H1 (cell line): ENCODE measurements at regions not wholly inside any gene's neighbourhood (a gene's known extent, or its start where the extent isn't known, plus 50 kb on each side); places are given as distances from the start of the nearest gene placed in this dataset.

ENCODE experiments used
- CTCF ChIA-PET: fragments of 300-600 bp; sonication (Branson Sonifier 250); formaldehyde crosslinking; loops from one replicate; lab custom pipeline; 2021; ENCODE audit not compliant: partially characterized antibody; lab: Charles Lee
- POLR2A ChIA-PET: fragments of 300-600 bp; sonication (Branson Sonifier 250); formaldehyde crosslinking; loops from one replicate; lab custom pipeline; 2021; ENCODE audit warnings: inconsistent platforms; ENCODE audit not compliant: partially characterized antibody; lab: Charles Lee
- DNase-seq, 2 experiments: peaks; one replicate each; pipeline versions ENCODE4 v3.0.0 to v3.0.0-alpha.2; 2010 to 2022; ENCODE audit warnings: low spot score in 2 of 2, low read depth in 1 of 2, mixed read lengths in 1 of 2
- FAIRE-seq: peaks from 2 replicates; lab custom pipeline; 2011; peaks lifted over from hg19 to GRCh38; lab: Jason Lieb, UNC
- H2AFZ ChIP-seq: 2 replicates; pipeline ENCODE4 v1.8.1; 2012; ENCODE audit warnings: low read length, inconsistent platforms
- H2AK5ac ChIP-seq: 2 replicates; pipeline ENCODE4 v1.6.1; 2013; ENCODE audit warnings: low read depth, low read length
- H2BK120ac ChIP-seq: replicated peaks from 2 replicates; pipeline ENCODE3; 2013; ENCODE audit warnings: low read depth, low read length, inconsistent platforms
- H2BK12ac ChIP-seq: 2 replicates; pipeline ENCODE4 v1.6.1; 2013; ENCODE audit warnings: low read depth, low read length
- H2BK15ac ChIP-seq: 2 replicates; pipeline ENCODE4 v1.6.1; 2013; ENCODE audit warnings: low read length
- H2BK20ac ChIP-seq: 2 replicates; pipeline ENCODE4 v1.6.1; 2013; ENCODE audit warnings: low read length
- H2BK5ac ChIP-seq: 2 replicates; pipeline ENCODE4 v1.6.1; 2013; ENCODE audit warnings: low read depth, low read length
- H3K14ac ChIP-seq: 2 replicates; pipeline ENCODE4 v1.6.1; 2013; ENCODE audit warnings: inconsistent platforms; ENCODE audit not compliant: insufficient read length
- H3K18ac ChIP-seq: 2 replicates; pipeline ENCODE4 v1.6.1; 2013; ENCODE audit warnings: low read length; ENCODE audit errors: extremely low read depth
- H3K23ac ChIP-seq: 2 replicates; pipeline ENCODE4 v1.6.1; 2013; ENCODE audit warnings: inconsistent platforms; ENCODE audit not compliant: insufficient read length
- H3K23me2 ChIP-seq: 2 replicates; pipeline ENCODE4 v1.6.1; 2013; ENCODE audit warnings: low read depth, low read length
- H3K27ac ChIP-seq: 2 replicates; pipeline ENCODE4 v1.6.1; 2011; ENCODE audit warnings: low read depth, low read length, inconsistent platforms
- H3K27me3 ChIP-seq, 4 experiments: replicated peaks in 1 of 4; 1 replicate in 1 of 4; 2 replicates in 3 of 4; pipeline versions ENCODE4 v1.6.1 to v1.8.1; 2011 to 2013; ENCODE audit warnings: low read length in 3 of 4, mild to moderate bottlenecking in 3 of 4, inconsistent platforms in 2 of 4, mixed read lengths in 2 of 4, moderate library complexity in 1 of 4; ENCODE audit not compliant: control insufficient read depth in 3 of 4, insufficient read depth in 3 of 4; ENCODE audit errors: extremely low read depth in 1 of 4
- H3K36me3 ChIP-seq, 4 experiments: 2 replicates each; pipeline versions ENCODE4 v1.6.1 to v1.8.1; 2011 to 2013; ENCODE audit warnings: mild to moderate bottlenecking in 4 of 4, low read length in 3 of 4, moderate library complexity in 2 of 4, control low read depth in 1 of 4, inconsistent platforms in 1 of 4; ENCODE audit not compliant: insufficient read depth in 4 of 4, control insufficient read depth in 2 of 4
- H3K4ac ChIP-seq: replicated peaks from 2 replicates; pipeline ENCODE3; 2013; ENCODE audit warnings: low read length, low read depth, mixed read lengths, inconsistent platforms; ENCODE audit not compliant: insufficient read length
- H3K4me1 ChIP-seq, 4 experiments: replicated peaks in 1 of 4; 1 replicate in 1 of 4; 2 replicates in 3 of 4; pipeline versions ENCODE4 v1.6.1 to v1.8.1; 2011 to 2013; ENCODE audit warnings: low read length in 3 of 4, inconsistent platforms in 2 of 4, mixed read lengths in 1 of 4; ENCODE audit not compliant: insufficient read depth in 4 of 4, control insufficient read depth in 3 of 4
- H3K4me2 ChIP-seq, 2 experiments: 2 replicates each; pipeline versions ENCODE4 v1.6.1 to v1.8.1; 2011 to 2013; ENCODE audit warnings: low read depth in 2 of 2, low read length in 2 of 2, control low read depth in 1 of 2, inconsistent platforms in 1 of 2, mild to moderate bottlenecking in 1 of 2; ENCODE audit not compliant: insufficient read depth in 1 of 2
- H3K4me3 ChIP-seq, 4 experiments: fragments of 200-600, 300-600 bp in 1 of 4; sonication (generic), shearing (Covaris generic), sonication (Bioruptor Twin) in 1 of 4; 2 replicates each; pipeline versions ENCODE4 v1.5.1 to v1.8.1; 2011 to 2016; ENCODE audit warnings: low read length in 4 of 4, low read depth in 3 of 4, control low read depth in 2 of 4, inconsistent platforms in 2 of 4, mild to moderate bottlenecking in 2 of 4, mixed read lengths in 1 of 4, moderate library complexity in 1 of 4; ENCODE audit not compliant: insufficient read depth in 2 of 4; ENCODE audit errors: extremely low read depth in 1 of 4
- H3K56ac ChIP-seq: replicated peaks from 2 replicates; pipeline ENCODE3; 2013; ENCODE audit warnings: low read depth, mild to moderate bottlenecking, mixed read lengths, low read length, inconsistent platforms; ENCODE audit not compliant: insufficient read length
- H3K79me1 ChIP-seq: 2 replicates; pipeline ENCODE4 v1.6.1; 2013; ENCODE audit warnings: low read depth, low read length, control low read depth
- H3K79me2 ChIP-seq, 2 experiments: 2 replicates each; pipeline versions ENCODE4 v1.6.1 to v1.8.1; 2012 to 2013; ENCODE audit warnings: low read length in 2 of 2, mild to moderate bottlenecking in 2 of 2, inconsistent platforms in 1 of 2; ENCODE audit not compliant: insufficient read depth in 2 of 2, control insufficient read depth in 1 of 2
- H3K9ac ChIP-seq, 4 experiments: replicated peaks in 1 of 4; 1 replicate in 1 of 4; 2 replicates in 3 of 4; pipeline versions ENCODE4 v1.6.1 to v1.8.1; 2011 to 2013; ENCODE audit warnings: low read depth in 3 of 4, low read length in 3 of 4, control low read depth in 2 of 4, mild to moderate bottlenecking in 2 of 4, moderate library complexity in 2 of 4, inconsistent platforms in 1 of 4; ENCODE audit errors: extremely low read depth in 1 of 4
- H3K9me3 ChIP-seq, 2 experiments: 2 replicates each; pipeline versions ENCODE4 v1.6.1 to v1.8.1; 2012 to 2013; ENCODE audit warnings: mild to moderate bottlenecking in 2 of 2, moderate library complexity in 2 of 2, control low read depth in 1 of 2, inconsistent platforms in 1 of 2, low read depth in 1 of 2, low read length in 1 of 2, mixed read lengths in 1 of 2; ENCODE audit not compliant: insufficient read depth in 2 of 2
- H4K20me1 ChIP-seq, 2 experiments: replicated peaks in 1 of 2; 2 replicates each; pipeline versions ENCODE3 to v1.8.1; 2011 to 2013; ENCODE audit warnings: inconsistent platforms in 2 of 2, low read length in 2 of 2, mild to moderate bottlenecking in 1 of 2; ENCODE audit not compliant: insufficient read depth in 2 of 2, control insufficient read depth in 1 of 2
- H4K5ac ChIP-seq: 2 replicates; pipeline ENCODE4 v1.6.1; 2013; ENCODE audit warnings: low read length, low read depth, mixed read lengths, inconsistent platforms; ENCODE audit not compliant: insufficient read length
- H4K8ac ChIP-seq: 2 replicates; pipeline ENCODE4 v1.8.0; 2013; ENCODE audit warnings: mild to moderate bottlenecking, moderate library complexity, low read length, inconsistent platforms; ENCODE audit not compliant: insufficient read depth; ENCODE audit errors: extremely low read depth
- H4K91ac ChIP-seq: replicated peaks from 2 replicates; pipeline ENCODE3; 2013; ENCODE audit warnings: low read length, mixed read lengths, inconsistent platforms; ENCODE audit not compliant: insufficient read length
- EGR1 ChIP-seq: IDR thresholded peaks from 2 replicates; pipeline ENCODE4 v1.6.1; 2011; ENCODE audit warnings: low read depth, low read length, borderline replicate concordance
- RBBP5 ChIP-seq: IDR thresholded peaks from 2 replicates; pipeline ENCODE4 v1.7.1; 2012; ENCODE audit warnings: low read depth, mild to moderate bottlenecking, inconsistent platforms, low read length, moderate library complexity, borderline replicate concordance
- SUZ12 ChIP-seq: fragments of 200-600 bp; sonication (generic); IDR thresholded peaks from 2 replicates; pipeline ENCODE4 v1.6.1; 2012; ENCODE audit warnings: mild to moderate bottlenecking, inconsistent platforms, low read length, moderate library complexity, mixed read lengths
- WGBS, 2 experiments: shearing (Covaris generic) in 1 of 2; methylation state at CpG; one replicate each; pipeline versions ENCODE4 v1.1.6 to v1.1.7; 2013 to 2015; ENCODE audit warnings: low lambda C conversion rate in 2 of 2, mixed read lengths in 2 of 2, inconsistent platforms in 1 of 2, low coverage in 1 of 2, missing lambda C conversion rate in 1 of 2; ENCODE audit not compliant: insufficient replicate concordance in 2 of 2, insufficient coverage in 1 of 2, insufficient read length in 1 of 2; ENCODE audit errors: extremely low coverage in 1 of 2, missing lambda C conversion rate in 1 of 2; 5-methylcytosine and 5-hydroxymethylcytosine counted together

DNA sequence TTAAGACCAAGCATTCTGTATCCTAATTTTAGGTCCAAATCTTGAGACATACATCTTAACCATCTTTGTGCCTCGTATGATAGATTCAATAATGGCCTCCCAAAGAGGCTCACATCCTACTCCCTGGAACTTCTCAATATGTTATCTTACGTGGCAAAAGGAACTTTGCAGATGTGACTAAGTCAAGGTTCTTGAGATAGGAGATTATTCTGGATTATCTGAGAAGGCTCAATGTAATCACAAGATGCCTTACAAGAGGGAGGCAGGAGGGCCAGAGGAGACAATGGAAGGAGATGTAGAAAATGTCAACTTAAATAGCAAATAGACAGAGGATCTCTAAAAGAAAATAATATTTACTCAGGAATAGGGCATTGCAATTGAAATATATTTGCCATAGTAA is 548.9 kb downstream of the MATN1 start:
- H3K4ac ChIP-seq = no peak overlapping the region
- no peak overlapping the region for H2BK5ac ChIP-seq
- TF ChIP-seq SUZ12 (no peak), RBBP5 (no peak), EGR1 (no peak)
- H3K36me3 ChIP-seq = no peaks in the 10 kb centered on the region; a peak in 1 of 8 replicates
- no peak overlapping the region for H3K18ac ChIP-seq
- H3K4me1 ChIP-seq = no peaks in the 10 kb centered on the region
- H3K27ac ChIP-seq = no peak overlapping the region
- no peaks in the 10 kb centered on the region for H3K79me2 ChIP-seq
- H4K8ac ChIP-seq = no peak overlapping the region
- H2BK120ac ChIP-seq = no peak overlapping the region
- no peaks in the 10 kb centered on the region for H3K9me3 ChIP-seq
- no peak overlapping the region for H2AFZ ChIP-seq
- H3K23ac ChIP-seq = no peak overlapping the region
- no peak overlapping the region for H2BK20ac ChIP-seq
- H4K5ac ChIP-seq = no peak overlapping the region
- FAIRE-seq (no peak), DNase-seq (no peak)
- no peaks in the 10 kb centered on the region for H3K23me2 ChIP-seq
- H3K14ac ChIP-seq = no peak overlapping the region
- no peak overlapping the region for H3K4me2 ChIP-seq
- H4K91ac ChIP-seq = no peak overlapping the region
- POLR2A ChIA-PET = no interaction called here
- WGBS, 2 experiments = 70% methylated on average over 2 of the region's 2 CpGs; no CpG with 5 or more reads in 1 of the 2 experiments
- H2AK5ac ChIP-seq = no peak overlapping the region
- H2BK12ac ChIP-seq = no peak overlapping the region
- H3K79me1 ChIP-seq = no peaks in the 10 kb centered on the region
- no peaks in the 10 kb centered on the region for H4K20me1 ChIP-seq
- H3K9ac ChIP-seq = no peak overlapping the region
- CTCF ChIA-PET = no interaction called here
- no peak overlapping the region for H3K4me3 ChIP-seq
- H3K56ac ChIP-seq = no peak overlapping the region
- no peaks in the 10 kb centered on the region for H3K27me3 ChIP-seq
- no peak overlapping the region for H2BK15ac ChIP-seq
